Vagina (tissue), 2 donors: ENCODE measurements at regions not wholly inside any gene's neighbourhood (a gene's known extent, or its start where the extent isn't known, plus 50 kb on each side); places are given as distances from the start of the nearest gene placed in this dataset.

ENCODE experiments used
- DNase-seq, 2 donors: peaks; one replicate each; pipeline ENCODE4 v3.0.0-alpha.2; 2017; ENCODE audit errors: extremely low spot score in 2 of 2
- H3K27ac ChIP-seq: fragments of 200-600 bp; sonication (generic); one replicate; pipeline ENCODE4 v1.5.1; 2019
- H3K27me3 ChIP-seq: fragments of 200-600 bp; sonication (generic); one replicate; pipeline ENCODE4 v1.5.1; 2019
- H3K36me3 ChIP-seq, 2 donors: fragments of 200-600 bp; sonication (generic); one replicate each; pipeline ENCODE4 v1.5.1; 2017 to 2019
- H3K4me1 ChIP-seq: fragments of 200-600 bp; sonication (generic); one replicate; pipeline ENCODE4 v1.5.1; 2019
- H3K4me3 ChIP-seq, 2 donors: fragments of 200-600 bp; sonication (generic); 1 replicate in 1 of 2; 2 replicates in 1 of 2; pipeline ENCODE4 v1.5.1; 2016 to 2019
- H3K9me3 ChIP-seq: fragments of 200-600 bp; sonication (generic); one replicate; pipeline ENCODE4 v1.5.1; 2019
- CTCF ChIP-seq, 3 experiments: fragments of 450-650 bp in 2 of 3; fragments of 200-600 bp in 1 of 3; sonication (generic) in 1 of 3; IDR thresholded peaks; one replicate each; pipeline ENCODE4 v1.5.1; 2017 to 2019; ENCODE audit warnings: antibody characterized with exemption in 3 of 3, mild to moderate bottlenecking in 2 of 3, moderate library complexity in 2 of 3
- POLR2A ChIP-seq, 2 donors: fragments of 450-650 bp; IDR thresholded peaks; one replicate each; pipeline ENCODE4 v1.6.1; 2017; ENCODE audit warnings: antibody characterized with exemption in 2 of 2, mild to moderate bottlenecking in 2 of 2, moderate library complexity in 2 of 2
- POLR2AphosphoS5 ChIP-seq, 2 donors: sonication (generic); formaldehyde crosslinking; IDR thresholded peaks; one replicate each; pipeline ENCODE4 v1.9.0; 2017; ENCODE audit warnings: antibody characterized with exemption in 2 of 2, mild to moderate bottlenecking in 2 of 2, low read depth in 1 of 2; ENCODE audit not compliant: insufficient read depth in 1 of 2
- intact Hi-C: fragments of 100-400 bp; cut with DNase I; formaldehyde crosslinking; loops from one replicate; pipeline ENCODE4 v1.15.1; 2023

GRCh38 chr11:70505331-70505731 lies 107.0 kb downstream of the CTTN start:
- TF ChIP-seq POLR2A (IDR thresholded peaks at IDR 0.05) (no peak), CTCF (IDR thresholded peaks at IDR 0.05) (no peak), POLR2AphosphoS5 (IDR thresholded peaks at IDR 0.05; ENCODE audit: insufficient read depth in 1 of 2, low read depth in 1 of 2) (no peak)
- H3K27me3 ChIP-seq, result no peaks in the 10 kb centered on the region
- no peaks in the 10 kb centered on the region for H3K4me1 ChIP-seq
- no peak for DNase-seq
- intact Hi-C loops, result no loop called here
- no peak overlapping the region for H3K4me3 ChIP-seq
- H3K27ac ChIP-seq, result no peak overlapping the region
- H3K36me3 ChIP-seq, result no peaks in the 10 kb centered on the region
- H3K9me3 ChIP-seq, result no peaks in the 10 kb centered on the region

- DNase-seq, result no peak
- Histone ChIP-seq H3K4me1 (no peaks in the 10 kb centered on the region), H3K4me3 (no peak overlapping the region), H3K27ac (no peak overlapping the region), H3K27me3 (no peaks in the 10 kb centered on the region), H3K9me3 (no peaks in the 10 kb centered on the region), H3K36me3 (no peaks in the 10 kb centered on the region)
- intact Hi-C loops, result no loop called here
- TF ChIP-seq POLR2AphosphoS5 (IDR thresholded peaks at IDR 0.05; ENCODE audit: insufficient read depth in 1 of 2, low read depth in 1 of 2) (no peak), POLR2A (IDR thresholded peaks at IDR 0.05) (no peak), CTCF (IDR thresholded peaks at IDR 0.05) (no peak)
These were observed 107.7 kb downstream of the CTTN start for GRCh38 chr11:70505761-70506657.

DNA sequence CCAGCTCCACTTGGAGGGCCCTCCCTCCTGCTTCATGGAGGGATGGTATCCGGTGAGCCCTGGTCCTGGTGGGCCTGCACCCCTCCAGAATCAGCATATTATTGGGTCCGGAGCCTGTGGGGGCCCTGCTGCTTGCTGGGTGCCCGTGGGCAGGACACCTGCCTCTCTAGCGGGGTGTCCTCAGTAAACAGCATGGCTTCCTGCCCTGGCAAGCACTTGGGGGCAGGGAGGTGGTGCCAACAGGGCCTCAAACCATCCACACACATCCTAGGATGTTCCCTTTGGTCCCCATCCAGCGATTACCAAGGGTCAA lies 108.3 kb downstream of the CTTN start:
- DNase-seq, result no peak
- Histone ChIP-seq H3K27me3 (no peaks in the 10 kb centered on the region), H3K4me1 (no peaks in the 10 kb centered on the region), H3K36me3 (no peaks in the 10 kb centered on the region), H3K27ac (no peak overlapping the region), H3K4me3 (no peak overlapping the region), H3K9me3 (no peaks in the 10 kb centered on the region)
- intact Hi-C loops, result no loop called here
- TF ChIP-seq POLR2AphosphoS5 (IDR thresholded peaks at IDR 0.05; ENCODE audit: insufficient read depth in 1 of 2, low read depth in 1 of 2) (no peak), CTCF (IDR thresholded peaks at IDR 0.05) (no peak), POLR2A (IDR thresholded peaks at IDR 0.05) (no peak)

GRCh38 chr11:70506986-70507385 lies 108.7 kb downstream of the CTTN start:
- TF ChIP-seq POLR2A (IDR thresholded peaks at IDR 0.05), result no peak
- no peak for TF ChIP-seq POLR2AphosphoS5 (IDR thresholded peaks at IDR 0.05; ENCODE audit: insufficient read depth in 1 of 2, low read depth in 1 of 2)
- no peak for TF ChIP-seq CTCF (IDR thresholded peaks at IDR 0.05)
- H3K9me3 ChIP-seq, result no peaks in the 10 kb centered on the region
- intact Hi-C loops, result no loop called here
- no peaks in the 10 kb centered on the region for H3K36me3 ChIP-seq
- no peaks in the 10 kb centered on the region for H3K27me3 ChIP-seq
- H3K27ac ChIP-seq, result no peak overlapping the region
- DNase-seq, result no peak
- H3K4me1 ChIP-seq, result no peaks in the 10 kb centered on the region
- H3K4me3 ChIP-seq, result no peak overlapping the region

DNA sequence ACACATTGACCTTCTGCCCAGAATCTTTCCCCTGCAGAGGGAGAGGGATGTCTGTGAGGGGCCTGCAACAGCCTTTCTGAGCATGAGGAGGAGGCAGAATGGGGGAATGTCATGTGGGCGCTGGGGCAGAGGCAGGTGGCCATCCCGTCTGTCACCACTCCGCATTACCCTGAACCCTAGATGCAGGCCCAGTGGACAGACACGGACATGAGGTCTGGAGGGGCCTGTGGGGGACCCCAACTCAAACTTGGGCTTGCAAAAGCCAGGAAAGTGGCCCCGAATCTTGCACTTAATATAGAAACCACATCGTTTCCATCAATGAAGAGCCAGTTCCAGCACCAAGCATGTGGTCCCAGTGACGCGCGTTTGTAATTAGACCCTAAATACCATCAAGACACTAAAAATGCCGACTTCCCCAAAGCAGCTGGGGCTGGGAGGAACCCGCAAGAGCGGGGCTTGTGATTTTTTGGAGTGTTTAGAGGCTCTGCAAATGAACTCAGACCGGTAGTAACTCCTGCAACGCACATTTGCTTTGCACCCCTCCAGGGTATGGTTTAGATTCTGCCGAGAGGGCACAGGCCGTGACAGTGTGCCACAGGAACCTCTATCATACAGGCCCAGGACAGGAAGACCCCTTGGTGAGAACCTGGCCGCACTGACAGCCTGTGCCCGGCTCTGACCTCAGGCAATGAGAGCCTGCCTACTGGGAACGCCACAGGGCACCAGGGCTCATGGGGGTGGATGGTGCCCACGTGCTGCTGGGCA lies 109.3 kb downstream of the CTTN start:
- Histone ChIP-seq H3K27me3 (no peaks in the 10 kb centered on the region), H3K4me3 (no peak overlapping the region), H3K27ac (no peak overlapping the region), H3K36me3 (no peaks in the 10 kb centered on the region), H3K9me3 (no peaks in the 10 kb centered on the region), H3K4me1 (no peaks in the 10 kb centered on the region)
- intact Hi-C loops, result no loop called here
- no peak for DNase-seq
- TF ChIP-seq CTCF (IDR thresholded peaks at IDR 0.05) (no peak), POLR2AphosphoS5 (IDR thresholded peaks at IDR 0.05; ENCODE audit: insufficient read depth in 1 of 2, low read depth in 1 of 2) (no peak), POLR2A (IDR thresholded peaks at IDR 0.05) (no peak)
